Bronchial epithelial cell (primary cell): ENCODE measurements at regions not wholly inside any gene's neighbourhood (a gene's known extent, or its start where the extent isn't known, plus 50 kb on each side); places are given as distances from the start of the nearest gene placed in this dataset.
A peak's percentile ranks its signal among the peaks of the same experiment; 100 is the strongest.

Source experiments
- DNase-seq: peaks from one replicate; pipeline ENCODE4 v3.0.0-alpha.2; 2010; ENCODE audit warnings: low read depth
- FAIRE-seq: peaks from 2 replicates; lab custom pipeline; 2011; peaks lifted over from hg19 to GRCh38; lab: Jason Lieb, UNC
- H3K27me3 ChIP-seq: 2 replicates; pipeline ENCODE4 v1.5.1; 2011; ENCODE audit warnings: low read length; ENCODE audit not compliant: control insufficient read depth, insufficient read depth
- H3K36me3 ChIP-seq: 2 replicates; pipeline ENCODE4 v1.5.1; 2011; ENCODE audit warnings: low read length; ENCODE audit not compliant: control insufficient read depth, insufficient read depth
- H3K4me3 ChIP-seq: 2 replicates; pipeline ENCODE4 v1.5.1; 2011; ENCODE audit warnings: mild to moderate bottlenecking, low read depth, low read length, control low read depth
- CTCF ChIP-seq: IDR thresholded peaks from 2 replicates; pipeline ENCODE4 v1.5.1; 2011; ENCODE audit warnings: mild to moderate bottlenecking, moderate library complexity, low read length, control low read depth, inconsistent platforms; ENCODE audit not compliant: insufficient read depth, severe bottlenecking

GRCh38 chrX:4878640-4879039 is 1165.2 kb upstream of the PRKX start:
- DNase-seq (no peak), FAIRE-seq (no peak)
- H3K27me3 ChIP-seq: no peaks in the 10 kb centered on the region
- H3K4me3 ChIP-seq: no peak overlapping the region
- no peak for TF ChIP-seq CTCF
- H3K36me3 ChIP-seq: no peaks in the 10 kb centered on the region

- no peak for TF ChIP-seq CTCF
- DNase-seq (no peak), FAIRE-seq (no peak)
- H3K36me3 ChIP-seq: no peaks in the 10 kb centered on the region
- no peaks in the 10 kb centered on the region for H3K27me3 ChIP-seq
- H3K4me3 ChIP-seq: no peak overlapping the region
Observed at GRCh38 chrX:4876268-4876667, 1162.8 kb upstream of the PRKX start.

GRCh38 chrX:4851534-4851933 is 1138.1 kb upstream of the PRKX start:
- Histone ChIP-seq H3K36me3 (no peaks in the 10 kb centered on the region), H3K27me3 (no peaks in the 10 kb centered on the region), H3K4me3 (no peak overlapping the region)
- no peak for TF ChIP-seq CTCF
- DNase-seq (peak; percentile 28), FAIRE-seq (no peak)

GRCh38 chrX:4850312-4850711 is 1136.9 kb upstream of the PRKX start:
- DNase-seq: no peak
- no peak overlapping the region for H3K4me3 ChIP-seq
- H3K36me3 ChIP-seq: no peaks in the 10 kb centered on the region
- no peaks in the 10 kb centered on the region for H3K27me3 ChIP-seq
- no peak for FAIRE-seq
- no peak for TF ChIP-seq CTCF

GRCh38 chrX:4844376-4844775 is 1130.9 kb upstream of the PRKX start:
- DNase-seq: peak; percentile 57
- no peaks in the 10 kb centered on the region for H3K36me3 ChIP-seq
- no peaks in the 10 kb centered on the region for H3K27me3 ChIP-seq
- FAIRE-seq: no peak
- no peak overlapping the region for H3K4me3 ChIP-seq
- TF ChIP-seq CTCF: no peak

GRCh38 chrX:4841216-4841745 is 1127.8 kb upstream of the PRKX start:
- FAIRE-seq: no peak
- Histone ChIP-seq H3K27me3 (no peaks in the 10 kb centered on the region), H3K4me3 (no peak overlapping the region), H3K36me3 (no peaks in the 10 kb centered on the region)
- no peak for TF ChIP-seq CTCF
- peak; percentile 42 for DNase-seq
